SK-MEL-5 (cell line): ENCODE measurements at regions not wholly inside any gene's neighbourhood (a gene's known extent, or its start where the extent isn't known, plus 50 kb on each side); places are given as distances from the start of the nearest gene placed in this dataset.
"Not testable (repeated sequence)": the region's sequence is repeated elsewhere in the genome, so short reads cannot be mapped to it uniquely, and the experiment has no call there.

Source experiments
- DNase-seq: peaks from one replicate; pipeline ENCODE4 v3.0.0-alpha.2; 2016; ENCODE audit warnings: low read depth, low spot score
- in situ Hi-C: cut with HindIII; loops from 2 replicates; pipeline ENCODE4 v1.10.0; 2016; ENCODE audit warnings: low sequenced_read_pairs, high pct_unique_total_duplicates, low pct_unique_long_range_greater_than_20kb

DNA sequence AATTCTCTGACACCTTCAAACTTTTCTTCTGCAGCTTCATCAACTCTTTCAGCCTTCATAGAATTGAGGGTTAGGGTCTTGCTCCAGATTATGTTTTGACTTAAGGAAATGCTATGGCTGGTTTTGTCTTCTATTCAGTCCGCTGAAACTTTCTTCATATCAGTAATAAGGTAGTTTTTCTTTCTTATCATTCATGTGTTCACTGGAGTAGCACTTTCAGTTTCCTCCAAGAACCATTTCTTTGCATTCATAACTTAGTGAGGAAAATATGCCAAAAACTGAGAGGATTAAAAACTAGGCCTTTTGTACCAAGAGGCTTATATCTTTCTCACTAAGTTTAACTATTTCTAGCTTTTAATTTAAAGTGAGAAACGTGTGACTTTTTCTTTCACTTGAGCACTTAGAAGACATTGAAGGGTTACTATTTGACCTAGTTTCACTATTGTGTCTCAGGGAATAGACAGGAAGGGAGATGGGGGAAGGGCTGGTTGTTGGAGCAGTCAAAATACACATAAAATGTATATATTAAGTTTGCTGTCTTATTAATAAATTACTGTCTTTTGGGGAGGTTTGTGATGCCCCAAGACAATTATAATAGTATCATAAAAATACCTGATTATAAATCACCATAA lies 1110.1 kb downstream of the TBL1XR1 start:
- in situ Hi-C loops, result no loop called here
- DNase-seq, result no peak

DNA sequence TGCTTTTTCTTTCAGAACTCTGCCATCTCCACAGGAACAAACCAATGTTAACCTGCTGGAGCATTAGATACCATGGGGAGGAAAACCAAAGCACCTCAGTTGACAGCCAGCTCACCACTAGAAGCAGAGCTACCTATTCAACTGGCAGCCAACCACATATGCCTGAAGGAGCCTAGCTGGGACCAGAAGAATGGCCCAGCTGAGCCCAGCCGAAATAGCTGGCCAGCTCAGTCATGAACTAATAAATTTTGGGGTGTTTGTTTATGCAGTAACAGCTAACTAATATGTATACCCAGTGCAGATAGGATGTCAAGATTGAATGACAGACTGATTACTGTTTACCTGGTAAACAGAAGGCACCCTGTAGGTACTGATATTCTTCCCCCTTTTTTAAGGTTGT lies 1117.5 kb downstream of the TBL1XR1 start:
- no peak for DNase-seq
- in situ Hi-C loops, result no loop called here

DNA sequence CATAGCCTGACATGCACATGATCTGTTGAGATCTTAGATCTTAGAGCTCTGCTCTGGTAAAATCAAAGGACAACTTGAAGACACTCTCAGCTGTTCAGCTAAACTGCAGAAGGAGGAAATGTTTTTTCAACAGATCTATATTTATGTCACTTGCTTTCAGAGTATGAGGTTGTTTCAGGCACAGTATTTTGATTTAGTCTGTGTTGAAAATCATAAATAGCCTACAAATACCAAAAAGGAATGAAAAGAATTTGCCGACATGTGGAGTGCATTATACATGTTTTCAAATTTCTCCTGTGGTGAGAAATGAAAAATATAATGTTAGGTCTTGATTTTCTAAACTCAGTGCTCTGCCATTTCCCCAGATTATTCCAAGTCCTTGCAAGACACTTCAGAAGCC lies 1118.4 kb downstream of the TBL1XR1 start:
- in situ Hi-C loops, result no loop called here
- DNase-seq, result no peak

DNA sequence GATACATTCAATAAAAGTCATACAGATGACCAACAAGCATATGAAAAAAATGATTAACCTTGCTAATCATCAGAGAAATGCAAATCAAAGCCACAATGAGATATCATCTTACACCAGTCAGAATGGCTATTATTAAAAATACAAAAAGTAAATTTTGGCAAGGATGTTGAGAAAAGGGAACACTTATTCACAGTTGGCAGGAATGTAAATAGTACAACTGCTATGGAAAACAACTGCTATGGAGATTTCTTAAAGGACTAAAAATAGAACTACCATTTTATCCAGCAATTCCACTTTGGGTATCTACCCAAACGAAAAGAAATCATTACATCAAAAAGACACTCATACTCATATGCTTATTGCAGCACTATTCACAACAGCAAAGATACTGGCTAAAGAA lies 1121.8 kb downstream of the TBL1XR1 start:
- in situ Hi-C loops, result no loop called here
- no peak for DNase-seq

DNA sequence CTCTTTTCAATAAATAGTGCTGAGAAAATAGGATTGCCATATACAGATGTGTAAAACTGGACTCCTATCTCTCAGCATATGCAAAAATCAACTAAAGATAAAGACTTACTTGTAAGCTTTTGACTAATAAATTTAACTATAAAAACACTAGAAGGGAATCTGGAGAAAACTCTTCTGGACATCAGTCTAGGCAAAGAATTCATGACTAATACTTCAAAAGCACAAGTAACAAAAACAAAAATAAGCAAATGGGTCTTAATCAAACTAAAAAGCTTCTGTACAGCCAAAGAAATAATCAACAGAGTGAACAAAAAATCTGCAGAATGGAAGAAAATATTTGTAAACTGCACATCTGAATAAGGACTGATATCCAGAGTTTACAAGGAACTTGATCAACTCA lies 1122.2 kb downstream of the TBL1XR1 start:
- no peak for DNase-seq
- in situ Hi-C loops, result no loop called here

GRCh38 chr3:176074096-176074495 lies 1123.2 kb downstream of the TBL1XR1 start:
- DNase-seq, result no peak
- in situ Hi-C loops, result no loop called here

DNA sequence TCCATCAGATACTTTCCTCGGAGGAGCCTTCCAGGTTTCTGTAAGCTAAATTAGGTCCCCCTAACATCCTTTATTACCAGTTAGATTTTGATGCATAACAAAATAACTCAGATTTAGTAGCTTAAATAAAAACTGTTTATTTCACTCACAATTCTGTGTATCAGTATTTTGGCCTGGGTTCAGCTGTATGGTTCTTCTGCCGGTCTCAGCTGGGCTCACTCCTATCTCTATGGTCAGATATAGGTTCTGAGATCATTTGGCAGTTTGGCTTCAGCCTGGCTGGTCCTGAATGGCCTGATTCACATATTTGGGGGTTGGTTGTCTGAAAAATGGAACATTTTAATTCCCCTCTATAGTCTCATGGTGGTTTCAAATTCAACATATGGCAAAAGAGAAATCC lies 1125.3 kb downstream of the TBL1XR1 start:
- in situ Hi-C loops, result no loop called here
- no peak for DNase-seq

- in situ Hi-C loops, result no loop called here
Measured at GRCh38 chr3:176068750-176069149, 1128.5 kb downstream of the TBL1XR1 start.

DNA sequence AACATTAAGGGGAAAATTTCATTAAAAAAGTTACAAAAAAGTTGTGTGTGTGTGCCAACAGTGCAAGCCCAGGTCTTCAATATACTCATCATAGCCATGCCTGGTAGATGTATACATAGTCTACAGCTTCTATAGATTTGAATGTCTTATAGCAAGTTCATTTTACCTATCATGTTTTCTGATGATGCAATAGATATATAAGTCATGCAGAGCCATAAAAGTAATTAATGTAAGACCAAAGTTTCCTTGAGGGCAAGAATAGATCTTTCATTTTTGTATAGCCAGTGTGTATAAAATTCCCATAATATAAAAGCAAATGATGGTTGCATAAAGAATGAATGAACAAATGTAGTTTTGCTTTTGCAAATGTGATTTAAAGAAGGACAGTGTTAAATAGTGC lies 1138.4 kb downstream of the TBL1XR1 start:
- in situ Hi-C loops, result no loop called here
- no peak for DNase-seq

More at GRCh38 chr3:176068750-176069149, 1128.5 kb downstream of the TBL1XR1 start:
- no peak for DNase-seq

GRCh38 chr3:176055836-176056235 lies 1141.4 kb downstream of the TBL1XR1 start:
- no peak for DNase-seq
- in situ Hi-C loops, result no loop called here

DNA sequence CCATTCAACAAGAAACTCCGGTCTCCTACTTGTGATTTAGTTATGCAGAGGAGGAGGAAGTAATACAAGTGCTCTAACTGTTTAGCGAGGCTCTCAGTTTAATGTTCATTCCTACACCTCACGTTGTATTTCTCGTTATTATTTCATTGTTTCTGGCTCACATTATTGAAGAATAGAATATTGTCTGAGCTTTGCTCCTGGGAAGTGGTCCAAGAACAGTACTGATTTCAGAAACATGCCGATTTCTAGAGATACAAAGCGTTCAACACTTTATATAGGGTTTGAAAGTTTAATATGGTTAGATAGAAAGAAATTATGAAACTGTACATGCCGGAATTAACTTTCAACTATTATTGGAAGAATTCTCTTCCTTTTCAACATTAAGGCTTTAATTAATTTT lies 1145.5 kb downstream of the TBL1XR1 start:
- in situ Hi-C loops, result no loop called here
- no peak for DNase-seq

- in situ Hi-C loops, result no loop called here
- DNase-seq, result no peak
Measured at GRCh38 chr3:176046703-176047102, 1150.6 kb downstream of the TBL1XR1 start.

- in situ Hi-C loops, result no loop called here
- DNase-seq, result no peak
Measured at GRCh38 chr3:176041812-176042211, 1155.5 kb downstream of the TBL1XR1 start.

GRCh38 chr3:176041185-176041584 lies 1156.1 kb downstream of the TBL1XR1 start:
- in situ Hi-C loops, result no loop called here
- DNase-seq, result no peak

- in situ Hi-C loops, result no loop called here
- no peak for DNase-seq
Measured at GRCh38 chr3:176037636-176038035, 1159.6 kb downstream of the TBL1XR1 start.

GRCh38 chr3:176032043-176032442 lies 1165.2 kb downstream of the TBL1XR1 start:
- no peak for DNase-seq
- in situ Hi-C loops, result no loop called here

DNA sequence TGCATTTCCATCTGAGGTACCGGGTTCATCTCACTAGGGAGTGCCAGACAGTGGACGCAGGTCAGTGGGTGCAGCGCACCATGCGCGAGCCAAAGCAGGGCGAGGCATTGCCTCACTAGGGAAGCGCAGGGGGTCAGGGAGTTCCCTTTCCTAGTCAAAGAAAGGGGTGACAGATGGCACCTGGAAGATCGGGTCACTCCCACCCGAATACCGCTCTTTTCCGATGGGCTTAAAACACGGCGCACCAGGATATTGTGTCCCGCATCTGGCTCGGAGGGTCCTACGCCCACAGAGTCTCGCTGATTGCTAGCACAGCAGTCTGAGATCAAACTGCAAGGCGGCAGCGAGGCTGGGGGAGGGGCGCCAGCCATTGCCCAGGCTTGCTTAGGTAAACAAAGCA lies 1157.1 kb downstream of the NAALADL2 start:
- in situ Hi-C loops, DNase-seq: not testable (repeated sequence)

DNA sequence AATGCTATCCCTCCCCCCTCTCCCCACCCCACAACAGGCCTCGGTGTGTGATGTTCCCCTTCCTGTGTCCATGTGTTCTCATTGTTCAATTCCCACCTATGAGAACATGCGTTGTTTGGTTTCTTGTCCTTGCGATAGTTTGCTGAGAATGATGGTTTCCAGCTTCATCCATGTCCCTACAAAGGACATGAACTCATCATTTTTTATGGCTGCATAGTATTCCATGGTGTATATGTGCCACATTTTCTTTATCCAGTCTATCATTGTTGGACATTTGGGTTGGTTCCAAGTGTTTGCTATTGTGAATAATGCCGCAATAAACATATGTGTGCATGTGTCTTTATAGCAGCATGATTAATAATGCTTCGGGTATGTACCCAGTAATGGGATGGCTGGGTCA lies 1156.1 kb downstream of the NAALADL2 start:
- DNase-seq, in situ Hi-C loops: not testable (repeated sequence)

GRCh38 chr3:176009256-176009655 lies 1150.1 kb downstream of the NAALADL2 start:
- in situ Hi-C loops, result no loop called here
- no peak for DNase-seq

- no peak for DNase-seq
- in situ Hi-C loops, result no loop called here
Measured at GRCh38 chr3:176005564-176005963, 1146.4 kb downstream of the NAALADL2 start.
